ENCODE measurements at regions not wholly inside any gene's neighbourhood (a gene's known extent, or its start where the extent isn't known, plus 50 kb on each side); places are given as distances from the start of the nearest gene placed in this dataset.

DNA sequence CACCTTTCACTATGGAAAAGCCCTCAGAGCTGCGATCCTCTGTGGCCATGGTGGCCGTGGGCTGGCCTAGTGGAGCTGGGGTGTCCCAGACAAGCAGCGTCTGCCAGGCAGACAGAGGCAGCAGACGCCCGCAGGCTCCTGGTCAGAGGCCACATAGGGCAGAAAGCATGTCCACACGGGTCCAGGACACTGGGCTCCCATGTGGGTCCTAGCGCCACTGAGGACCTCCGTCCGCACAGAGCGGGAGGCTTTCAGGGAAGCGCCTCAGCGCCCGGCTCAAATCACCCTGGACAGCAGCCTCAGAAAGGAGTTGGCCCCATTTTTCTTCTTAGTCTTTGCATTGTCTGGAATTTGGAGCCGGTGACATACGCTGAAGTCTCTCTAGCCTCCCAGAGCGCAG lies 389.7 kb downstream of the BRD1 start:
- TF ChIP-seq EZH2 (IDR thresholded peaks at IDR 0.05) (no peak), POLR2AphosphoS5 (IDR thresholded peaks at IDR 0.05; ENCODE audit: borderline replicate concordance, low read depth, low read length) (no peak), FOXP2 (optimal IDR thresholded peaks at IDR 0.05; ENCODE audit: control extremely low read depth, extremely low read length, insufficient read depth) (no peak)
